CD4-positive, alpha-beta T cell treated with Interleukin-2 at 100 ng/mL for 4 hours (primary cell): ENCODE measurements at regions not wholly inside any gene's neighbourhood (a gene's known extent, or its start where the extent isn't known, plus 50 kb on each side); places are given as distances from the start of the nearest gene placed in this dataset.

Source experiments
- DNase-seq: peaks from one replicate; pipeline ENCODE4 v3.0.0-alpha.2; 2020; ENCODE audit warnings: low spot score

GRCh38 chr3:181075098-181075497, 85.6 kb upstream of the DNAJC19 start:
- DNase-seq = no peak

- DNase-seq = no peak
These were observed 76.9 kb upstream of the DNAJC19 start for GRCh38 chr3:181066143-181067087.

GRCh38 chr3:181056136-181056732, 66.7 kb upstream of the DNAJC19 start:
- no peak for DNase-seq

- DNase-seq = no peak
These were observed 65.0 kb upstream of the DNAJC19 start for GRCh38 chr3:181054538-181054937.

- no peak for DNase-seq
These were observed 62.7 kb upstream of the DNAJC19 start for GRCh38 chr3:181052256-181052655.

GRCh38 chr3:181050738-181051137, 61.2 kb upstream of the DNAJC19 start:
- no peak for DNase-seq

GRCh38 chr3:181040030-181040429, 50.5 kb upstream of the DNAJC19 start:
- DNase-seq = no peak
